HG02623 (cell line): ENCODE measurements at regions not wholly inside any gene's neighbourhood (a gene's known extent, or its start where the extent isn't known, plus 50 kb on each side); places are given as distances from the start of the nearest gene placed in this dataset.
"Not testable (repeated sequence)": the region's sequence is repeated elsewhere in the genome, so short reads cannot be mapped to it uniquely, and the experiment has no call there.

Experiments used
- ATAC-seq: cut with Tn5 transposase; IDR thresholded peaks from one replicate; pipeline ENCODE4 v1.9.1; 2021; ENCODE audit warnings: moderate library complexity; ENCODE audit not compliant: unreplicated experiment

DNA sequence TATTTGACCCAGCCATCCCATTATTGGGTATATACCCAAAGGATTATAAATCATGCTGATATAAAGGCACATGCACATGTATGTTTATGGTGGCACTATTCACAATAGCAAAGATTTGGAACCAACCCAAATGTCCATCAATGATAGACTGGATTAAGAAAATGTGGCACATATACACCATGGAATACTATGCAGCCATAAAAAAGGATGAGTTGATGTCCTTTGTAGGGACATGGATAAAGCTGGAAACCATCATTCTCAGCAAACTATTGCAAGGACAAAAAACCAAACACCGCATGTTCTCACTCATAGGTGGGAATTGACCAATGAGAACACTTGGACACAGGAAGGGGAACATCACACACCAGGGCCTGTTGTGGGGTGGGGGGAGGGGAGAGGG is 147.3 kb upstream of the STK26 start:
- not testable (repeated sequence) for ATAC-seq

GRCh38 chrX:131881194-131881593 is 141.9 kb upstream of the STK26 start:
- ATAC-seq = no peak

DNA sequence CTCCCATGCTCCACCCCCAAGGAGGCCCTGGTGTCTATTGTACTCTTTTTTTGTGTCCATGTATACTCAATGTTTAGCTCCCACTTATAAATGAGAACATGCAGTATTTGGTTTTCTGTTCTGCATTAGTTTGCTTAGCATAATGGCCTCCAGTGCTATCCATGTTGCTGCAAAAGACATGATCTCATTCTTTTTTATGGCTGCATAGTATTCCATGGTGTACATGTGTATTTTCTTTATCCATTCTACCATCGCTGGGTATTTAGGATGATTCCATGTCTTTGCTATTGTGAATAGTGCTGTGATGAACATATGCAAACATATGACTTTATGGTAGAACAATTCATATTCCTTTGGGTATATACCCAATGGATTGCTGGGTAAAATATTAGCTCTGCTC is 138.1 kb upstream of the STK26 start:
- not testable (repeated sequence) for ATAC-seq

DNA sequence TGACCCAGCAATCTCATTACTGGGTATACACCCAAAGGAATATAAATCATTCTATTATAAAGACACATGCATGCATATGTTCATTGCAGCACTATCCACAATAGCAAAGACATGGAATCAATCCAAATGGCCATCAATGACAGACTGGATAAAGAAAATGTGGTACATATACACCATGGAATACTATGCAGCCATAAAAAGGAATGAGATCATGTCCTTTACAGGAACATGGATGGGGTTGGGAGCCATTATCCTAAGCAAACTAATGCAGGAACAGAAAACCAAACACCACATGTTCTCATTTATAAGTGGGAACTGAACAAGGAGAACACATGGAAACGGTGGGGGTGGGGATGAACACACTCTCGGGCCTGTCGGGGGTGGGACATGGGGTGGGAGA is 129.2 kb upstream of the STK26 start:
- ATAC-seq = not testable (repeated sequence)

GRCh38 chrX:131894995-131895394 is 128.1 kb upstream of the STK26 start:
- ATAC-seq = no peak

- ATAC-seq = no peak
Measured at GRCh38 chrX:131895807-131896206, 127.3 kb upstream of the STK26 start.

DNA sequence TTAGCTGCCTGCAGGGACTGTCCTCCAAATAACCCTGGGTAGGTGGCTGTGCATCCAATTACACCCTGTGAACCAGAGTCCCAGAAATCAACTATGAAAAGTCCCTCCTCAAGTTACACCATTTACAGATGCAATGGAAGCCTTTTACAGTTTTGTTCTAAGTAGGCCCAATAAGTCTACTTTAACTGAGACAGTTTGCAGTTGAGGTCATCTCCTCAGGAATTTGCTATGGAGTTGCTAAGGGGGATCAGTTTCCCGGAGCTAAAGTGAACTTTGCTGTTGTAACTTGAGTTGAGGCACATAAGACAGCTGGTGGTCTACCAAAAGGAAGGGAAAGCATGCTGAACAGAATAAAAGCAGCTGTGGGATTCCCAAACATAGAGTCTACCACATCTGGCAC is 121.6 kb upstream of the STK26 start:
- no peak for ATAC-seq

- ATAC-seq = no peak
Measured at GRCh38 chrX:131907488-131908314, 115.4 kb upstream of the STK26 start.

- ATAC-seq = no peak
Measured at GRCh38 chrX:131910586-131910985, 112.5 kb upstream of the STK26 start.

GRCh38 chrX:131915488-131915887 is 107.6 kb upstream of the STK26 start:
- ATAC-seq = no peak

GRCh38 chrX:131917588-131917987 is 105.5 kb upstream of the STK26 start:
- ATAC-seq = no peak

GRCh38 chrX:131918839-131919238 is 104.3 kb upstream of the STK26 start:
- ATAC-seq = no peak

- ATAC-seq = no peak
Measured at GRCh38 chrX:131923614-131924250, 99.4 kb upstream of the STK26 start.

GRCh38 chrX:131938749-131939148 is 84.4 kb upstream of the STK26 start:
- no peak for ATAC-seq

DNA sequence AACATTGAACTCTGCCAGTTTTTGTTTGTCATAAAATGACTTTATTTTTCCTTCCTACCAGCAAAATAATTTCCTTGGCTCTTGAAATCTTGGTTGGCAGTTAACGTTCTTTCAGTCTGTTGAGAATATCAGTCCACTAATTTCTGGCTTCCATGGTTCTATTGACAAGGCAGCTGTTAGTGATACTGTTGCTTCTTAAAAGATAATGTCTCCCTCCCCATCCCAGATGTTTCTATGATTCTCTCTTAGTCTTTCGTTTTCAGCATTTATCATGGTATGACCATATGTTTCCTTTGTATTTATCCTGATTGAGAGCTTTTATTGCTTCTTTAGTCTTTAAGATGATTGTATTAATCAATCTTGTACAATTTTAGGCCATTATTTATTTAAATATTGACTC is 81.1 kb upstream of the STK26 start:
- no peak for ATAC-seq

- no peak for ATAC-seq
Measured at GRCh38 chrX:131944936-131945902, 77.9 kb upstream of the STK26 start.

DNA sequence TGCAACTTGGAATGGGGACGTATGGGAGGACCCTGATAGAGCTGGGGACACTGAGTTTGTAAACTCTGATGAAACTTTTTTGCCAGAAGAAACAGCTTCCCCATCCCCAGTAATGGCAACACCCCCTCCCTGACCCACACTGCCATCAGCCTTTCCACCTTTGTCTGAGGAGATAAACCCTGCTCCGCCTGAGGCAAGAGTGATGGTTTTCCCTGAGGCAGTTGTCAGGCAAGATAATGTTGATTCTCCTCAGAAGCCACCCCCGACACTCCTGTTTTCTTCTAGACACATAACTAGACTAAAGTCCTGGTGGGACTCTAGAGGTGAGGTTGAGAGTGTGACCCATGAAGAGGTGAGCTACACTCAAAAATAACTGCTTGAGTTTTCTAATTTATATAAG is 71.9 kb upstream of the STK26 start:
- no peak for ATAC-seq

DNA sequence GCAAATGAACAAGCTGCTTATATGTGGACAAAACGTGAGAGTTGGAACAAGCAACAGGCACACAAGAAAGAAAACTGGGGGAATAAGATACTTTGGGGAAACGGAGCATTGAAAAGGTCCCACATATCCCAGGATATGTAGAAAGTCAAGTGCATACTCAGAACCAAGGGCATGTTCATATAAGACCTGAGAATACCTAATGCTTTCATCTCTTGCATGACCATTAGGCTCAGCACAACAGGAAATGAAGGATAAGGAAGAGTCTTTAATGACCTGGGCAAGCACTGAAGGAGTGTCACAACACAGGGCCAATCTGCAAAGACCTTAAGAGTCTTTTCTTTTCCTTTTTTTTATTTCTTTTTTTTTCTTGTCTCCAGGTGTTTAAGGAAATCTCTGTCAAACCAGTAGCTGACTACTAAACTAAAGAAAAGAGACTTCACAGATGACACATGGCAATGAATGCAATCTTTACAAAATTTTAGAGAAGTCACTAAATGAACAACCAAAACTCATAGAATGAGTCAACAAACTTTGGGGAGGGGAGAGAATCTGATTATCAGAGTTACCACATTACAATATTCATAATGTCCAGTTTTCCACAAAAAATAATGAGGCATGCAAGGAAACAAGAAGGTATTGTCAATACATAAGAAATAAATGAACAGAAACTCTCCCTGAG is 67.9 kb upstream of the STK26 start:
- peak; percentile 67 for ATAC-seq

DNA sequence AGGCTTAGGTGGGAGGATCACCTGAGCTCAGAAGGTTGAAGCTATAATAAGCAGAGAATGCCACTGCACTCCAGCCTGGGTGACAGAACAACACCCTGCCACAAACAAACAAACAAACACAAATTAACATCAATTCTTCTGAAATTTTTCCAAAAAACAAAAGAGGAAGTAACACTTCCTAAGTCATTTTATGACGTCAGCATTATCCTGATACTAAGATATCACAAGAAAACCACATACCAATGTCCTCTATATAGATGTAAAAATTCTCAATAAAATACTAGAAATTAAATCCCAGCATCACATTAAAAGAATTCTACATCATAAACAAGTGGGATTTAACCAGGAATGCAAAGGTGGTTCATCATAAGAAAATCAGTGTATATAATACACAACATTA is 64.4 kb upstream of the STK26 start:
- no peak for ATAC-seq

GRCh38 chrX:131970347-131970746 is 52.8 kb upstream of the STK26 start:
- ATAC-seq = no peak
